ENCODE measurements at regions not wholly inside any gene's neighbourhood (a gene's known extent, or its start where the extent isn't known, plus 50 kb on each side); places are given as distances from the start of the nearest gene placed in this dataset.

- TF ChIP-seq CTCF (IDR thresholded peaks at IDR 0.05) (no peak), POLR2A (IDR thresholded peaks at IDR 0.05) (no peak)
These were observed 377.8 kb upstream of the TMEM132C start for GRCh38 chr12:127888943-127889719.
